G401 (cell line): ENCODE measurements at regions not wholly inside any gene's neighbourhood (a gene's known extent, or its start where the extent isn't known, plus 50 kb on each side); places are given as distances from the start of the nearest gene placed in this dataset.
"Not testable (repeated sequence)": the region's sequence is repeated elsewhere in the genome, so short reads cannot be mapped to it uniquely, and the experiment has no call there.

ENCODE experiments used
- DNase-seq: peaks from one replicate; pipeline ENCODE4 v3.0.0-alpha.2; 2015; ENCODE audit warnings: low spot score
- in situ Hi-C: cut with HindIII; loops from 2 replicates; pipeline ENCODE4 v1.10.0; 2016; ENCODE audit warnings: low sequenced_read_pairs, mixed read lengths

DNA sequence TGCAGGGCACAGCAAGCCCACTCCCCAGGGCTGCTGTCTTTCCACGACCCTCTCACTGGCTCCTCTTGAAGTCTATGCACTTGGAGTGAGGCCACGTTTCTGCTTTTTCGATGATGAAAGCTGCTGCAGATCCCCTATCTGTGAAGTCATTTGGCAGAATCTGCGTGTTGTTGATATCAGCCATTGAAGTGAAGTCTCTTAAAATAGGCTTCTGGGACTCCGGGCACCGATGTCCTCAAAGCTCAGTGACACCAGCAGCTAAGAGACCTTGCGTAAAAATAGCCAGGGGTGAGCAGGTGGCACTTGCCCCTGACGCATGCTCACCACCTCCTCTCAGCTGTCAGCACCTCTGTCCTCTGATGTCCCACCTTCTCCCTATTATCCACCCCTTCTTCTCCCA lies 89.4 kb upstream of the FHL2 start:
- in situ Hi-C loops: no loop called here

DNA sequence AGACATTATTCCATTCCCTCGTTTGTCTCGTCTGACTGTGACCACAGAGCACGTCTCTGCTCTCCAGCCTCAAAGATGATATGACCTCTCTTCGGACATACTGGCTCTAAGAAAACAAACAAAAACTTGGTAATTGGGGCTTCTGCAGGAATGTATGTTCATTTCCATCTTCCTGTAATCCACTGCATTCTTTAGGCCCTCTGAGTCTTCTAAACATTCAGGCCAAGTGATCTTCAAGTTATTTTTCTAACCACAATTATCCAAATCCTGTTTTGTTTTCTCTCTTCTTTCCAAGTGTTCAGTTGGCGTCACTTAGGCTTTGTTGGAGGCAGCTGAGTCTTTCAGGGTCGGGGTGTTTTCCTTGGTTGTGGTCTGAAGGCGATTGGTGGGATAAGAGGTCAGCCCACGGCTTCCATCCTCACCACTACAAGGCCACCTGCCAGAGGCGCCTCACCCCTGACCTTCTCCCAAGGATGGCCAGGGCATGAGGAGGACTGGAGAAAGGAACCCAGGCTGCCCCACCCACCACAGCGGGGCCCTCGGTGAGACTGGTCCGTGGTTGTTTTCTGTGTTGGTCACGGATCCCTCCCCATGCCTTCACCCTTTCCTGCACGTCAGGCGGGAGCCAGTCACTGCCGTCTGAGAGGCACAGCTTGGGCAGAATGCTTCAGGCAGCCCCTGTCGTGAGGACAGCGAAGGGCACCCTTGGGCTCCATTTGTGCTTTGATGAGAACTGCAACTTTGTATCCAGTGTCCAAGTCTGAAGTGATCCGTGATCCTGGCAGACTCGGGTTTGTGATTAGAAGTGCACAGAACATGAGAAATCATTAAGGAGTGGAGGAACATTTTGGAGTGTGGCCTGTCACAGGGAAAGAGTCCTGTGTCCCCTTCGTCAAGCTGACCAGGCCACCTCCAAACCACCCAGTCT lies 88.6 kb upstream of the FHL2 start:
- DNase-seq: no peak
- in situ Hi-C loops: no loop called here

More for the DNA sequence above, 89.4 kb upstream of the FHL2 start:
- no peak for DNase-seq

DNA sequence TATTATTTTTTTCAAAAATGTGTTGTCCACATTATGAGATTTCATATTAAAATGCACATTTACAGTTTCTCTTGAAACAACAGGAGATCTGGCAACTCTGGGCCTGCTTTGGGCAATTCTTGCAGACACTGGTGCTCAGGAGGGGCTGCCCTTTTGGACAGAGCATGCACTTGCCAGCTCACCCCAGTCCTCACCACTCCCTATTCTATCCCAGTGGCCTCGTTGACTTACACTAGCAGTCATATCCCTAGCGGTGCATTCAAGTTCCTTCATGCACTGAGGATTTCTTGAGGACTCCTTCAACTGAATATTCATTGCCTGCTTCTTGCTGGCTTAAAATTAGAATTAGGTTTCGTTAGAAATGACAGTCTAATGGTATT lies 87.9 kb upstream of the FHL2 start:
- in situ Hi-C loops: no loop called here
- no peak for DNase-seq

DNA sequence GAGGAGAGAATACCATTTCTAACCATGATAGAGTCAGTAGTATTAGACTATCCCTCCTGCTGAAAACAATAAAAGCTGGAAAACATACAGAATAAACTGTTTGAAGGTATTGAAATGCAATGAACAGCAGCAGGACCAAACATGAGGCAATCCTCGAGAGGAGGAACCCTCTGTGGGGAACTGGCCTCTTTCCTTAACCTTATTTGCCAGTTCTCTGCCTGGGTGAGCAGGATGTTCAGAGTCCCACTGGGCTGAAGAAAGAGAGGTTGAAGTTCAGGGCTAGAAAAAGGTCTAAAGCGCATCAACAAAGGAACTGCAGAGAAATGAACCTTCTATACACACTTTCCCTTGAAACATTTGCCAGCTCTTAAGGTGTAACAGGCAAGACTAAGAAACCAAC lies 79.8 kb upstream of the FHL2 start:
- DNase-seq: no peak
- in situ Hi-C loops: no loop called here

DNA sequence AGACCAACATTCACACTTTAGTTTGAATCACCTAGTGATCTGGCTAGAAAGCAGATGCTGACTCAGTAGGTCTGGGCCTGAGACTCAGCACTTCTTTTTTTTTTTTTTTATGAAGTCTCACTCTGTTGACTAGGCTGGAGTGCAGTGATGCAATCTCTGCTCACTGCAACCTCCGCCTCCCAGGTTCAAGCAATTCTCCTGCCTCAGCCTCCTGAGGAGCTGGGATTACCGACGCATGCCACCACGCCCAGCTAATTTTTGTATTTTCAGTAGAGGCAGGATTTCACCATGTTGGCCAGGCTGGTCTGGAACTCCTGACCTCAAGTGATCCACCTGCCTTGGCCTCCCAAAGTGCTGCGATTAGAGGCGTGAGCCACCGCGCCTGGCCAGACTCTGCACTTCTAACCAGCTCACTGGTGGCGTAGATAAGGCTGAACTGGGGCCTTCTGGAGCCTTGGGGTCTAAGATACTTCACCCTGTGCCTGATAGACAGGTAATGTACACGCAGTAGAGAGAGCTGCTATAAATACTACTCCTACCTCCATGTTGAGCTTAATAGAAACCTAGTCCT lies 78.3 kb upstream of the FHL2 start:
- in situ Hi-C loops, DNase-seq: not testable (repeated sequence)

DNA sequence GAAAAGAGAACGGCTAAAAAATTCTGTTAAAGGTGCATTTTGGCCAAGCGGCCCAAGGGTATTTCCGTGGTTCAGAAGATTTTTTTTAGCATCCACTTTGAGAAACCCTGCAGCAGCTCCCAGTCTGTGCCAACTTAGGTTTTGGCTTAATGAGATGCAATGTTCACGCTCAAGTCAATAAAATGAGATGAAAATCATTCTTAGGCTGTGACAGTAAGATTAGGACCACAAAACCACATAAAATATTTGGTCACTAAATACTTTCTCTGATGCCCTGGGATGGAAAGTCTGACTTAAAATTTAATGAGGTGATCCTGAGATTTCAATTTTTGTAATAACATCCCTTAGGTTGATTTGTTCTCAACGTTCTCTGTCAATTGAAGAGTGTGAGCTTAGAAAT lies 74.2 kb upstream of the FHL2 start:
- DNase-seq: no peak
- in situ Hi-C loops: no loop called here

DNA sequence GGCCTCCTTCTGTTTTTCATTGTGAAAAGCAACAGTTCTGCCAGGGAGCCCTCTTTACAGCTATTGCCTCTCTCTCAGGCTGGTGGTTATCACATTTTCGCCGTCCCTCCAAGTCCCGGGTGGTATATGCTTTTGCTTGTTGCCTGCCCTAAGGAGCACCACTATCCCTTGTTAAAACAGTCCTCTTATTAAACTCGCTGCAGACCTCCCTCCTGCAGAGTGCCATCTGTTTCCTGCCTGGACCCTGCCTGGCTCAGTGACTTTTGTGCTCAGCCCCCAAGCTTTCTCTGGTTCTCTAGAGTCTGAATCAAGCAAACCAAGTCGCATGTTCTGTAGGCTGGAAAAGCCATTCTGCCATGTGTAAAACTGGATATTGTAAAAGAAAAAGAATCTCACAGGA lies 72.1 kb upstream of the FHL2 start:
- peak; percentile 79 for DNase-seq
- in situ Hi-C loops: no loop called here

DNA sequence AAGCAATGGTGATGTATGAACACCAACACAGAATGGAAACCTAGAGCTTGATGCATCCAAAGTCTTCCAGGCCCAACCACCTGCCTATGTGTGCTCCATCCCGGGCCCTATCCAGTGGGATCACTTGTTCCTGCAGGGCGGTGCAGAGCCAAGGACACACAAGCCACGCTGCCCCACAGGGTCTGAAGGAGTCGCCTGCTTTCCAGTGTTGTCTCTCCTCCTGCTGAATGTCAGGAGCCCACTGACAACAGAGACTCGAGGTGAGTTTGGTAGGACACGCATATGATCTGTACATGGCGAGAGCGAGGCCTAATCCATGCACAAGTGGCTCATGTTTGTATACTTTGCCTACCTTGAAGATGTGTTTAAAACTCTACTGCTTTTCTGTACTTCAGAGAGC lies 70.9 kb upstream of the FHL2 start:
- in situ Hi-C loops: no loop called here
- no peak for DNase-seq

DNA sequence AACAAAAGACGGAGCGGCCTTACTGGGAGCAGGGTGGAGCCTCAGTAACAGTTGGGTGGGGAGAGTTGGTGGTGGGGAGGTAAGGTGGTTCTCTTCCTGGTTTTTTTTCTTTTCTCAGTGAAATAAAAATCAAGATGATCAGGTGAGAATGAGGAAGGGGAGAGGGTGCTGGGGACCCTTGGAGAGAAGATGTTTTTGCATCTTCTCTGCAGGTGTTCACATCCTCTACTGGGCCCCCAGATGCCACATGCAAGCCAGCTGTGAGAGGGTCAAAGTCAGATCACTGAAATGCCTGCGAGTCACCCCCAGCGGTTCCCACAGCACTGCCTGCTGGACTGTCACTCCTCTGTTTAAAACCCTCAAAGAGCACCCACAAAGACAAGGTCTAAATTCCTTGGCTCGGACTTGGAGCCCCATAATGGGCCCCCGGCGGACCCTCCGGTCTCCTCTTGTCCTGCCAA lies 69.8 kb upstream of the FHL2 start:
- DNase-seq: no peak
- in situ Hi-C loops: no loop called here

DNA sequence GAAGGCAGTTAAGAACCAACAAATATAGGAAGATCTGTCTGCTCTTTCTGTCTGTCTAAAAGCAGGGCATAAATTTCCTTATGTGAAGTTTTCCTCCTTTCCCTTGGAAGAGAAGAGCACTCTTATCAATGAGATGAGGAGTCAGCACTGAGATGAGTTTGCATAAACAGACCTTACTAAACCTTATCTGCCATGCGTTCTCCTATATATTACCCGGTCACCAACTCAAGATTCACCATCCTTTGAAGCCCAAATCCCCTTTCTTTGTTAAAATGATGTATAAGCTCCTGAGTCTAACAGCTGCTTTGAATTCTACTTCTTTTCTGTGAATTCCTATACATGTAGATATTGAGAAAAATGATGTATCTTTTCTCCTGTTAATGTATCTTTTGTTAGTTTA lies 65.5 kb upstream of the FHL2 start:
- DNase-seq: no peak
- in situ Hi-C loops: no loop called here

DNA sequence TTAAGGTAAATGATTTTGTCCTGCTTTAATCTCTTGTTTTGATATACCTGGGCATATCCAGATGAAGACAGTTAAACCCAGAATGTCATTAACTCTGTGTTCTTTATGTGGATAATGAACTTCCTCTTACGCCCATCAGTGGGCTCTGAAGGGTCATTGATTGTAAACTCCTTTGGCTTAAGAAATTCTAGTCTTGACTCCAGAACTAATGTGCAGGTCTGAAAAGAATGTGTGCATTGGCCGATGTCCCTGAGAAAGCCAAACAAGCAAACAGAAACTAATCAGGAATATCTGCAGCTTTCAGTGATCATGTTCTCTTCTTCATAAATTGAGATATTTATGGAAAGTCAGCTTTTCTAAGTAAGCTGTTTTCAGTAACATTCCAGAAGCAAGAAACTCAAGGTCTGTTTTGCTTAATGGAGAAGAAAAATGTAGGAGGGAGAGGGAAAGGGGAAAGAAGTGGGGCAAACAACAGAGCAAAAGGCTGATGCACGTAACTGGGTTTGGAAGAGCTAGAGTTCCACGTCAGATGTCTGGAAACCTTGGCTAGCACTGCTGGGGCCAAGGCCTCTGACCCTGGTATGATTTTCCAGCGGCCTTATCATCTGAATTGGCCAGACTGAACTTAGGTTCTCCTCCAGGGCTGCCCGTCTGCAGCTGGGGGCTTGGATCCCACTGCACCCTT lies 61.3 kb upstream of the FHL2 start:
- in situ Hi-C loops: no loop called here
- no peak for DNase-seq

DNA sequence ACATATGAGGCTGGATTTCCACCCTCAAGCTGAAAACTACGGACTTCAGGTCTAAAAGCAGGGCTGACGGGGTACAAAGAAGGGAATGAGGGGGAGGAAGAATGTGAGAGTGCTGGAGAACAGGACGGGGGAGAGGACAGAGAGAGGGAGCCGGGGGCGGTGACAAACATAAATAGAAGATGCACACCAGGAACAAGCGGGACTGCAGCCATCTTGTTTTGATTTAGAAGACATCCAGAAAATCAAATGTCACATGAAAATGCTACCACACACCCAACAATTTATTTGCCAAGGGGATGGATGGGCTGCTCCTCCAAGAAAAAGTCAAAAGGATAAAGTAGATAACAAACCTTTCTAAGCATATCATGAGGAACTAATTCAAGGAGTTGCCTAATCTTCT lies 59.2 kb upstream of the FHL2 start:
- in situ Hi-C loops: no loop called here

DNA sequence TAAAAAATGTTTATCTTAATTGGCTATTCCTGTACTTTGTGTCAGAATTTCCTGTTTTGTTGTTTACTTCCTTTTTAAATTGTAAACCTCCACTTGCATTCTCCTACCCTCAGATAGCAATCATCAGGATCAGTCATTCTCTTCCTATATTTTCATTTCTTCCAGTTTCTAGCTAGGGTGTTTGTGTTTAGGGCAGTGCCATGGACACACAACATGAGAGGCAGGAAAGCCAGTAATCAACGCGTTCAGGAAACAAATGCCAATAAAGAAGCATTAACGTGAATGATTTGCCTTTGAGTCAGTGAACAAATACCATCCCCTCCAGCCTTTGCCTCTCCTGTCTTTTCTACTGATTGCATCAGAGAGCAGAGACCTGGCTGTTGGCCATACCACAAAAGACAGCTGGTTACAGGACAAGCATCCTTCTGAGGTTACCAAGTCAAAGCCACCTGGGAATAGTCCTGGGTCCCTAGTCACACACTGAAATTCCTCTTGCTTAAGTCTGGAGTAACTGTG lies 56.7 kb upstream of the FHL2 start:
- in situ Hi-C loops: no loop called here
- no peak for DNase-seq

More for the DNA sequence above, 59.2 kb upstream of the FHL2 start:
- no peak for DNase-seq

DNA sequence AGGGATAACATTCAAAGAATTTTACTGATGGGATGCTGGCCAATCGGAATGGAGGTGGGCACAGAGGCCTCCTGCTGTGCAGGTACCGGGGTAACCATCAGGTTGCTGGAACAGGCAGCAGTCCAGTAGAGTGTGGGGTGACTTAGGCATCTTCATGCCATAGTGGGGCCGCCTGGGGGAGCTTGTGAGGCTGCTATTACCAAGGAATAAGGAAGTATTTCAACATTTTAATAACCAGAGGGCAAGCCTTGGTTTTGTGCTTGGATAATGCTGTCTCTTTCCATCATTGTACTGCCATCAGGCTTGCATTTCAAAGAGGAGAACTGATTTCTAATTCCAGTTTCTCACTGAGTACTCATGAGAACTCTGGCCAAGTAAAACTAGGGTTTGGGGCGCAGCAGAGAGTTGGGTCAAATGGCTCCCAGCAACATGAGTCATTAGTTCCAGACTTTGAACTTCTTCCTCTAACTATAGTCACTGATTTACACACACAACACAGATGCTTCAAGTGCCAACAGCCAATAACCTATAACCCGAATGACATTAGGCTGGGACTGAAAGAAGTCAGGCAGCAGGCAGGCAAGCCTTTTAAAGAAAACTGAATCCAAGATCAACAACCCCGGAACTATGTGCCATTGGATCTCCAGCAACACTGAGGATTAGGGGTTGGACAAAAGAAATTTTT lies 56.1 kb upstream of the FHL2 start:
- peak; percentile 15 for DNase-seq
- in situ Hi-C loops: no loop called here

DNA sequence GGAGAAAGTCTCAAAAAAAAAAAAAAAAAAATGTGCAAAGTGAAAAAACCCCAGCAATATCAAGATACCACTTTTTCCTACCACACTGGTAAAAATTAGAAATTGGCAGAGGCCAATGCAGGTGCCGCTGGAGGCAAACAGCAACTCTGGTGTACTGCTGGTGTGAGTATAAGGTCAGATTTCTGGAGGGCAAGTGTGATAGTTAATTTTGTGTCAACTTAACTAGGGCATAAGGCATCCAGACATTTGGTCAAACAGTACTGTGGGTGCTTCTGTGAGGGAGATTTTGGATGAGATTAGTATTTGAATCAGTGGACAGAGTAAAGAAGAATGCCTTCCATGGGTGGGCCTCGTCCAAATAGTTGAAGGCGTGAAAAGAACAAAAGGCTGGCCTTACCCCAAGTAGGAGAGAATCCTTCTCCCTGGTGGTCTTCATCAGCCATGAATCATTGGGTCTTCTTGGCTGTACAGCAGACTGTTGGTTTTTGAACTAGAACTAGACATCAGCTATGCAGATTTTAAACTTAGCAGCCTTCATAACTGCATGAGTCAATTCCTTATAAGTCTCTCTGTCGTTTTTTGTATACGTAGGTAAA lies 52.8 kb upstream of the FHL2 start:
- no peak for DNase-seq
- in situ Hi-C loops: no loop called here

DNA sequence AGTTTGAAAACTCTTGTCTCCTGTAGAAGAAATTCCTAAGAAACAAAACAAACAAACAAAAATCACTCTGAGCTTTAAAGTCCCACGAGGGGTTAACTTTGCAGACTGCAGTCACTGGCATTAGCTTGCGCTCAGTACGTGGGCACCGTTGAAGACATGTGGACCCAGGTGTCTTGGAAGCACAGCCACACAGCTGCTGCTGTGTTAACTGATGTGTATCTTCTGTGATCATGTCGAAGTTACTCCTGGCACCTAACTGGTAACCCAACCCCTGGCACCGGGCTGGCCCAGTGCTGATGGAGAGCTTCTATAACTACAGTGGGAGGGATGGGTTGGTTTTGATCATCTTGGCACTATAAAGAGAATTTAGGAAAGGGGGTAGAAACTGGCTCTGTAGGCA lies 51.6 kb upstream of the FHL2 start:
- in situ Hi-C loops: no loop called here
- DNase-seq: no peak

DNA sequence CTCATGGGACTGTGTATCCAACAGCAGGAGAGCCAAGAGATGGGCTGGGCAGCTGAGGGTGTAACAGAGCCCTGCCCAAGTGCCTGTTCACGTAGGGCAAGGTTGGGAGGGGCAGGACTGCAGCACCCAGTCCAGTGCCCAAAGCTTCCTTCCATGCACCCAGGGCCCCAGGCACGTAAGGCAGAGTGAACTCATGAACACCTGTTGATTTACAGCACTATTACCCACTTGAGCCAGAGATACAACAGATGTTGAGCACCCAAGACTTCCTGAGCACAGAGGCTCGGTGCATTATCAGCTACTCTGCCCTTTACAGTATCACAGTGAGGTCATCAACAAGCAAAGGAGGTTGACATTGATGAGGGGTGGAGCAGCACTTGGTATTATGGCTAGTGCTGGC lies 50.2 kb upstream of the FHL2 start:
- in situ Hi-C loops: no loop called here
- no peak for DNase-seq
